IMR-90 (cell line): ENCODE measurements at regions not wholly inside any gene's neighbourhood (a gene's known extent, or its start where the extent isn't known, plus 50 kb on each side); places are given as distances from the start of the nearest gene placed in this dataset.

Source experiments
- ATAC-seq: fragments of 200-7000 bp; cut with Tn5 transposase; 2 replicates; pipeline ENCODE4 v1.9.1; 2020; ENCODE audit warnings: low read depth, mild to moderate bottlenecking, moderate library complexity
- BruUV-seq: library from RNA; stranded (reverse); fragments of 400-500 nt; replicated peaks from 2 replicates; lab custom pipeline; 2021; lab: Mats Ljungman, UMichigan
- CTCF ChIA-PET: fragments of 300-600 bp; formaldehyde crosslinking; extraction: SDS; loops from one replicate; lab custom pipeline; 2021; ENCODE audit warnings: antibody characterized with exemption; lab: Yijun Ruan, JAX
- POLR2A ChIA-PET: fragments of 300-600 bp; sonication (Branson Sonifier 250); formaldehyde crosslinking; loops from one replicate; lab custom pipeline; 2022; ENCODE audit warnings: antibody characterized with exemption; ENCODE audit not compliant: unreplicated experiment; lab: Charles Lee
- DNase-seq: peaks from one replicate; pipeline ENCODE4 v3.0.0; 2013
- H2AFZ ChIP-seq: replicated peaks from 2 replicates; pipeline ENCODE3; 2013; ENCODE audit warnings: low read length, mild to moderate bottlenecking; ENCODE audit not compliant: poor library complexity
- H2AK5ac ChIP-seq: 2 replicates; pipeline ENCODE4 v1.6.1; 2013; ENCODE audit warnings: low read depth, low read length, inconsistent platforms
- H2AK9ac ChIP-seq: replicated peaks from 2 replicates; pipeline ENCODE3; 2013; ENCODE audit warnings: mild to moderate bottlenecking, low read depth, low read length, moderate library complexity; ENCODE audit not compliant: poor library complexity
- H2BK120ac ChIP-seq: 2 replicates; pipeline ENCODE4 v1.6.1; 2013; ENCODE audit warnings: low read depth, low read length, inconsistent platforms
- H2BK15ac ChIP-seq: 3 replicates; pipeline ENCODE4 v1.6.1; 2013; ENCODE audit warnings: low read depth, low read length, inconsistent platforms
- H2BK20ac ChIP-seq: 2 replicates; pipeline ENCODE4 v1.6.1; 2013; ENCODE audit warnings: low read depth, mild to moderate bottlenecking, inconsistent platforms, low read length, moderate library complexity
- H2BK5ac ChIP-seq: 2 replicates; pipeline ENCODE4 v1.6.1; 2013; ENCODE audit warnings: mild to moderate bottlenecking, low read depth, low read length, inconsistent platforms; ENCODE audit not compliant: poor library complexity, severe bottlenecking
- H3K14ac ChIP-seq: replicated peaks from 2 replicates; pipeline ENCODE4 v1.6.1; 2013; ENCODE audit warnings: low read depth, low read length, inconsistent platforms
- H3K18ac ChIP-seq: 2 replicates; pipeline ENCODE4 v1.6.1; 2013; ENCODE audit warnings: low read depth, low read length, control low read depth
- H3K23ac ChIP-seq: 2 replicates; pipeline ENCODE4 v1.6.1; 2013; ENCODE audit warnings: low read depth, low read length, inconsistent platforms
- H3K27ac ChIP-seq: 2 replicates; pipeline ENCODE4 v1.5.1; 2013; ENCODE audit warnings: mild to moderate bottlenecking, control low read depth, low read length; ENCODE audit not compliant: insufficient read depth
- H3K27me3 ChIP-seq: 2 replicates; pipeline ENCODE4 v1.6.1; 2013; ENCODE audit warnings: low read length; ENCODE audit not compliant: control insufficient read depth, insufficient read depth
- H3K36me3 ChIP-seq: 2 replicates; pipeline ENCODE4 v1.6.1; 2013; ENCODE audit warnings: low read length, mixed read lengths; ENCODE audit not compliant: control insufficient read depth, insufficient read depth
- H3K4ac ChIP-seq: 2 replicates; pipeline ENCODE4 v1.6.1; 2013; ENCODE audit warnings: low read depth, low read length, inconsistent platforms
- H3K4me1 ChIP-seq: 2 replicates; pipeline ENCODE4 v1.6.1; 2013; ENCODE audit warnings: low read length, mixed read lengths; ENCODE audit not compliant: control insufficient read depth, insufficient read depth
- H3K4me2 ChIP-seq: 2 replicates; pipeline ENCODE4 v1.6.1; 2013; ENCODE audit warnings: low read depth, mild to moderate bottlenecking, control low read depth, low read length, moderate library complexity
- H3K4me3 ChIP-seq: 2 replicates; pipeline ENCODE4 v1.5.1; 2013; ENCODE audit warnings: low read depth, mild to moderate bottlenecking, control low read depth, low read length, moderate library complexity; ENCODE audit not compliant: insufficient read depth
- H3K56ac ChIP-seq: 2 replicates; pipeline ENCODE4 v1.6.1; 2013; ENCODE audit warnings: low read length, inconsistent platforms; ENCODE audit not compliant: insufficient read depth; ENCODE audit errors: extremely low read depth
- H3K79me1 ChIP-seq, 2 experiments: 2 replicates each; pipeline ENCODE4 v1.6.1; 2013; ENCODE audit warnings: low read length in 2 of 2, inconsistent platforms in 1 of 2, low read depth in 1 of 2
- H3K9ac ChIP-seq: 2 replicates; pipeline ENCODE4 v1.6.1; 2013; ENCODE audit warnings: low read depth, low read length, control low read depth
- H3K9me1 ChIP-seq: 2 replicates; pipeline ENCODE4 v1.6.1; 2013; ENCODE audit warnings: low read length, inconsistent platforms; ENCODE audit not compliant: insufficient read depth
- H3K9me3 ChIP-seq: 2 replicates; pipeline ENCODE4 v1.6.1; 2013; ENCODE audit warnings: low read length; ENCODE audit not compliant: control insufficient read depth, insufficient read depth
- H4K20me1 ChIP-seq: 2 replicates; pipeline ENCODE4 v1.6.1; 2013; ENCODE audit warnings: low read length, inconsistent platforms; ENCODE audit not compliant: insufficient read depth
- H4K5ac ChIP-seq: 2 replicates; pipeline ENCODE4 v1.6.1; 2013; ENCODE audit warnings: mild to moderate bottlenecking, low read depth, low read length, control low read depth
- H4K8ac ChIP-seq, 2 experiments: 2 replicates each; pipeline ENCODE4 v1.6.1; 2013; ENCODE audit warnings: low read depth in 2 of 2, low read length in 2 of 2, control low read depth in 1 of 2, inconsistent platforms in 1 of 2
- H4K91ac ChIP-seq: 2 replicates; pipeline ENCODE4 v1.6.1; 2013; ENCODE audit warnings: low read depth, low read length, inconsistent platforms; ENCODE audit not compliant: insufficient read depth
- BHLHE40 ChIP-seq: fragments of 150-350 bp; IDR thresholded peaks from 2 replicates; pipeline ENCODE4 v1.6.1; 2016; ENCODE audit warnings: mild to moderate bottlenecking, low read depth, low read length
- CEBPB ChIP-seq: IDR thresholded peaks from 2 replicates; pipeline ENCODE4 v1.6.1; 2012; ENCODE audit warnings: low read depth, low read length, improper control_type of control experiment
- FOS ChIP-seq: fragments of 150-350 bp; IDR thresholded peaks from 2 replicates; pipeline ENCODE4 v1.6.1; 2016; ENCODE audit warnings: low read depth, low read length
- NFE2L2 ChIP-seq: fragments of 150-350 bp; IDR thresholded peaks from 2 replicates; pipeline ENCODE4 v1.6.1; 2016; ENCODE audit warnings: low read depth, mild to moderate bottlenecking, low read length
- POLR2A ChIP-seq: IDR thresholded peaks from 2 replicates; pipeline ENCODE4 v1.6.1; 2012; ENCODE audit warnings: mild to moderate bottlenecking, low read depth, low read length
- RAD21 ChIP-seq: IDR thresholded peaks from 2 replicates; pipeline ENCODE4 v1.6.1; 2012; ENCODE audit warnings: low read length, improper control_type of control experiment
- RCOR1 ChIP-seq: IDR thresholded peaks from 2 replicates; pipeline ENCODE4 v1.6.1; 2012; ENCODE audit warnings: mild to moderate bottlenecking, low read length, improper control_type of control experiment; ENCODE audit not compliant: insufficient replicate concordance
- RFX5 ChIP-seq: IDR thresholded peaks from 2 replicates; pipeline ENCODE4 v1.8.0; 2012; ENCODE audit warnings: low read depth, mild to moderate bottlenecking, low read length, moderate library complexity
- SMC3 ChIP-seq: fragments of 150-350 bp; IDR thresholded peaks from 2 replicates; pipeline ENCODE4 v1.6.1; 2016; ENCODE audit warnings: low read depth, mild to moderate bottlenecking, antibody characterized with exemption, low read length, moderate library complexity
- WGBS, 2 experiments: methylation state at CpG; one replicate each; pipeline versions ENCODE4 v1.1.5 to v1.1.7; 2013; ENCODE audit warnings: missing lambda C conversion rate in 2 of 2; ENCODE audit not compliant: insufficient read length in 1 of 2; ENCODE audit errors: extremely low coverage in 2 of 2; 5-methylcytosine and 5-hydroxymethylcytosine counted together
- dilution Hi-C: fragments of 300-500 bp; cut with HindIII; formaldehyde crosslinking; loops from one replicate; pipeline ENCODE4 v1.14.3; 2018; ENCODE audit warnings: low sequenced_read_pairs; ENCODE audit not compliant: unreplicated experiment
- in situ Hi-C: fragments of 300-500 bp; cut with MboI; formaldehyde crosslinking; loops from 3 replicates; pipeline ENCODE4 v1.14.3; 2019; ENCODE audit warnings: low sequenced_read_pairs, inconsistent platforms, mixed read lengths
- intact Hi-C: fragments of 100-400 bp; cut with micrococcal nuclease; formaldehyde crosslinking; loops from 2 replicates; pipeline ENCODE4 v1.10.0; 2022
- TF ChIP-seq, protein P1 (sequence below): fragments of 150-350 bp; IDR thresholded peaks from 2 replicates; pipeline ENCODE4 v1.6.1; 2017; ENCODE audit warnings: mild to moderate bottlenecking, antibody characterized with exemption, low read length, low read depth
- TF ChIP-seq, protein P2 (sequence below): fragments of 150-350 bp; IDR thresholded peaks from 2 replicates; pipeline ENCODE4 v1.6.1; 2016; ENCODE audit warnings: low read depth, mild to moderate bottlenecking, low read length, moderate library complexity, borderline replicate concordance

DNA sequence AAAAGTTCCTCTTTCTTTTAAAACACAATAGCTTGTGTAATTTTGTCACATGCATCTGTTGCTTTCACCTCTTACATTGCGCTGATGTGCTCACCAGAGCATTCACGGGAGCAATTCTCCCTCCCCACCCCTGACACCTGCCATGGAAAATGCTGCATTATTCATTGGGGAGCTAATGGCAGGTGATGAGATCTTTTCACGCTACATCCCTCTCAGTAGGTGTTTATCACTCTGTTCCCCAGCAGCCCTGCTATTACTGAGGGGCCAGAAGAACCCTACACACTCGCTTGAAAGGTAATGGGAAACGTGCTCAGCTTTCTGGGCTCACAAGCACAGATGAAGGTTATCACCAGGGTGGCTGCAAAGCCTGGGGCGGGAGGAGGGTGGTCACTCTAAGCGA lies 398.0 kb downstream of the PSAT1 start:
- Histone ChIP-seq H2AFZ (no peak overlapping the region), H4K20me1 (no peaks in the 10 kb centered on the region)

More for the DNA sequence above, 398.0 kb downstream of the PSAT1 start:
- DNase-seq (no peak), ATAC-seq (no peak)
- ChIA-PET POLR2A (no interaction called here), CTCF (interaction anchor here (0.7 kb wide), 1 partner anchor 1075 kb away, joined by 3 read pairs; no protein-coding TSS in a partner anchor)
- Histone ChIP-seq H3K9me3 (no peaks in the 10 kb centered on the region), H3K27ac (no peak overlapping the region), H2AK9ac (no peak overlapping the region), H3K4me3 (no peak overlapping the region), H2BK120ac (no peak overlapping the region), H3K56ac (no peak overlapping the region), H2AK5ac (no peak overlapping the region), H3K4ac (no peak overlapping the region), H3K36me3 (no peaks in the 10 kb centered on the region), H3K23ac (no peak overlapping the region), H2BK20ac (no peak overlapping the region), H3K79me1 (no peaks in the 10 kb centered on the region), H3K9ac (no peak overlapping the region), H4K5ac (no peak overlapping the region), H3K18ac (no peak overlapping the region), H3K27me3 (no peaks in the 10 kb centered on the region), H2BK15ac (no peak overlapping the region), H3K14ac (no peak overlapping the region), H3K9me1 (no peaks in the 10 kb centered on the region), H4K8ac (no peak overlapping the region), H3K4me1 (no peaks in the 10 kb centered on the region; the same call in 1 of the 2 replicates), H3K4me2 (no peak overlapping the region), H2BK5ac (no peak overlapping the region), H4K91ac (no peak overlapping the region)
- BruUV-seq: no TSS peak
- intact Hi-C loops: no loop called here
- TF ChIP-seq RAD21: no peak
- TF ChIP-seq POLR2A: no peak
- TF ChIP-seq, protein P1, sequence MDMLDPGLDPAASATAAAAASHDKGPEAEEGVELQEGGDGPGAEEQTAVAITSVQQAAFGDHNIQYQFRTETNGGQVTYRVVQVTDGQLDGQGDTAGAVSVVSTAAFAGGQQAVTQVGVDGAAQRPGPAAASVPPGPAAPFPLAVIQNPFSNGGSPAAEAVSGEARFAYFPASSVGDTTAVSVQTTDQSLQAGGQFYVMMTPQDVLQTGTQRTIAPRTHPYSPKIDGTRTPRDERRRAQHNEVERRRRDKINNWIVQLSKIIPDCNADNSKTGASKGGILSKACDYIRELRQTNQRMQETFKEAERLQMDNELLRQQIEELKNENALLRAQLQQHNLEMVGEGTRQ: no peak
- no peak for TF ChIP-seq FOS
- no peak for TF ChIP-seq CEBPB
- no peak for TF ChIP-seq BHLHE40
- TF ChIP-seq RCOR1: no peak
- TF ChIP-seq SMC3: no peak
- no peak for TF ChIP-seq NFE2L2
- TF ChIP-seq RFX5: no peak
- TF ChIP-seq, protein P2, sequence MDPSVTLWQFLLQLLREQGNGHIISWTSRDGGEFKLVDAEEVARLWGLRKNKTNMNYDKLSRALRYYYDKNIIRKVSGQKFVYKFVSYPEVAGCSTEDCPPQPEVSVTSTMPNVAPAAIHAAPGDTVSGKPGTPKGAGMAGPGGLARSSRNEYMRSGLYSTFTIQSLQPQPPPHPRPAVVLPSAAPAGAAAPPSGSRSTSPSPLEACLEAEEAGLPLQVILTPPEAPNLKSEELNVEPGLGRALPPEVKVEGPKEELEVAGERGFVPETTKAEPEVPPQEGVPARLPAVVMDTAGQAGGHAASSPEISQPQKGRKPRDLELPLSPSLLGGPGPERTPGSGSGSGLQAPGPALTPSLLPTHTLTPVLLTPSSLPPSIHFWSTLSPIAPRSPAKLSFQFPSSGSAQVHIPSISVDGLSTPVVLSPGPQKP: no peak
- in situ Hi-C loops: no loop called here
- no CpG with 5 or more reads among the region's 7 CpGs for WGBS, 2 experiments
- dilution Hi-C loops: no loop called here
